Lung (tissue), 11 donors: ENCODE measurements at regions not wholly inside any gene's neighbourhood (a gene's known extent, or its start where the extent isn't known, plus 50 kb on each side); places are given as distances from the start of the nearest gene placed in this dataset.

ENCODE experiments used
- ATAC-seq: fragments of 200-7000 bp; cut with Tn5 transposase; one replicate; pipeline ENCODE4 v1.9.1; 2020; ENCODE audit warnings: moderate number of reproducible peaks; ENCODE audit not compliant: insufficient read depth, low FRiP score
- DNase-seq, 3 donors: peaks; one replicate each; pipeline ENCODE4 v3.0.0-alpha.2; 2013 to 2017
- H3K27ac ChIP-seq, 2 donors: one replicate each; pipeline ENCODE4 v1.5.1; 2013; ENCODE audit warnings: mild to moderate bottlenecking in 2 of 2, moderate library complexity in 2 of 2, control low read depth in 1 of 2, inconsistent platforms in 1 of 2, low read depth in 1 of 2, low read length in 1 of 2
- H3K27me3 ChIP-seq, 3 donors: one replicate each; pipeline ENCODE4 v1.5.1; 2013; ENCODE audit warnings: low read length in 2 of 3; ENCODE audit not compliant: control insufficient read depth in 3 of 3, insufficient read depth in 3 of 3
- H3K36me3 ChIP-seq, 4 donors: one replicate each; pipeline ENCODE4 v1.5.1; 2013; ENCODE audit warnings: low read length in 4 of 4, mild to moderate bottlenecking in 1 of 4, moderate library complexity in 1 of 4; ENCODE audit not compliant: control insufficient read depth in 4 of 4, insufficient read depth in 4 of 4
- H3K4me1 ChIP-seq, 5 donors: one replicate each; pipeline ENCODE4 v1.5.1; 2013; ENCODE audit warnings: low read length in 5 of 5, mild to moderate bottlenecking in 2 of 5, moderate library complexity in 1 of 5; ENCODE audit not compliant: control insufficient read depth in 5 of 5, insufficient read depth in 5 of 5
- H3K4me3 ChIP-seq: one replicate; pipeline ENCODE4 v1.5.1; 2013; ENCODE audit warnings: mild to moderate bottlenecking, control low read depth, moderate library complexity
- H3K9ac ChIP-seq, 2 donors: one replicate each; pipeline ENCODE4 v1.5.1; 2013; ENCODE audit warnings: low read length in 2 of 2, control low read depth in 1 of 2; ENCODE audit not compliant: insufficient read depth in 1 of 2
- H3K9me3 ChIP-seq, 4 donors: one replicate each; pipeline ENCODE4 v1.5.1; 2013; ENCODE audit warnings: low read length in 3 of 4, mild to moderate bottlenecking in 1 of 4, moderate library complexity in 1 of 4; ENCODE audit not compliant: control insufficient read depth in 4 of 4, insufficient read depth in 3 of 4
- WGBS, 2 donors: extraction: QIAGEN DNeasy Blood & Tissue Kit; methylation state at CpG; one replicate each; pipeline ENCODE4 v1.1.7; 2013; 5-methylcytosine and 5-hydroxymethylcytosine counted together
- TF ChIP-seq, protein P1 (sequence below): IDR thresholded peaks from 2 replicates; pipeline ENCODE4 v1.5.1; 2012; ENCODE audit warnings: mild to moderate bottlenecking; ENCODE audit errors: control extremely low read depth, extremely low read depth
- donor health status: control.
- donor health status: control.
- donor health status: Bipolar disorder and iron deficiency.
- donor health status: healthy.
- donor health status: DM: yes; HTN: yes; CAD: no.

DNA sequence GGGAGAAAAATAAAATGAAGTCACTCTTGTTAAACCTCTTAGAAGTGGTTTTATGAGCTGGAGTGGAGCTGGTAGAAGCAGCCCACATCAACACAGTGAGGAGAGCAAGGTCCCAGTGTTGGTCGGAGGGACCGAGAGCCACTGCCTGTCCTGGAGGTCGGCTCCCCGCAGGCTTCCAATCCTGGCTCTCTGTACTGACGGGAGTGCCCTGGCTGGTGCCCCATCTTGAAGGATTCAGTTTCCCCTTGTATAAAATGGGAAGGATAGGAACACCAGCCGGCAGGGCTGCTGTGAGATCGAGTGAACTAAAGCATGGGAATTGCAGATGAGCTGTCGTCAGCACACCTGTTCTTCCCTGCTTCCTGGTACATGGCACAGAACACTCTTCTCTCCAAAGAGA is 104.3 kb upstream of the ID2 start:
- no peak overlapping the region for H3K27ac ChIP-seq
- TF ChIP-seq, protein P1, sequence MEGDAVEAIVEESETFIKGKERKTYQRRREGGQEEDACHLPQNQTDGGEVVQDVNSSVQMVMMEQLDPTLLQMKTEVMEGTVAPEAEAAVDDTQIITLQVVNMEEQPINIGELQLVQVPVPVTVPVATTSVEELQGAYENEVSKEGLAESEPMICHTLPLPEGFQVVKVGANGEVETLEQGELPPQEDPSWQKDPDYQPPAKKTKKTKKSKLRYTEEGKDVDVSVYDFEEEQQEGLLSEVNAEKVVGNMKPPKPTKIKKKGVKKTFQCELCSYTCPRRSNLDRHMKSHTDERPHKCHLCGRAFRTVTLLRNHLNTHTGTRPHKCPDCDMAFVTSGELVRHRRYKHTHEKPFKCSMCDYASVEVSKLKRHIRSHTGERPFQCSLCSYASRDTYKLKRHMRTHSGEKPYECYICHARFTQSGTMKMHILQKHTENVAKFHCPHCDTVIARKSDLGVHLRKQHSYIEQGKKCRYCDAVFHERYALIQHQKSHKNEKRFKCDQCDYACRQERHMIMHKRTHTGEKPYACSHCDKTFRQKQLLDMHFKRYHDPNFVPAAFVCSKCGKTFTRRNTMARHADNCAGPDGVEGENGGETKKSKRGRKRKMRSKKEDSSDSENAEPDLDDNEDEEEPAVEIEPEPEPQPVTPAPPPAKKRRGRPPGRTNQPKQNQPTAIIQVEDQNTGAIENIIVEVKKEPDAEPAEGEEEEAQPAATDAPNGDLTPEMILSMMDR: no peak
- H3K27me3 ChIP-seq: no peaks in the 10 kb centered on the region
- H3K36me3 ChIP-seq: no peaks in the 10 kb centered on the region
- H3K9me3 ChIP-seq: no peaks in the 10 kb centered on the region
- DNase-seq (no peak), ATAC-seq (no peak)
- H3K4me1 ChIP-seq: peaks cover 4 to 57% (median 20%) of the 10 kb centered on the region in 5 donors
- WGBS, 2 donors: 94 to 96% methylated on average over 8 of the region's 8 CpGs
- no peak overlapping the region for H3K4me3 ChIP-seq
- no peak overlapping the region for H3K9ac ChIP-seq

DNA sequence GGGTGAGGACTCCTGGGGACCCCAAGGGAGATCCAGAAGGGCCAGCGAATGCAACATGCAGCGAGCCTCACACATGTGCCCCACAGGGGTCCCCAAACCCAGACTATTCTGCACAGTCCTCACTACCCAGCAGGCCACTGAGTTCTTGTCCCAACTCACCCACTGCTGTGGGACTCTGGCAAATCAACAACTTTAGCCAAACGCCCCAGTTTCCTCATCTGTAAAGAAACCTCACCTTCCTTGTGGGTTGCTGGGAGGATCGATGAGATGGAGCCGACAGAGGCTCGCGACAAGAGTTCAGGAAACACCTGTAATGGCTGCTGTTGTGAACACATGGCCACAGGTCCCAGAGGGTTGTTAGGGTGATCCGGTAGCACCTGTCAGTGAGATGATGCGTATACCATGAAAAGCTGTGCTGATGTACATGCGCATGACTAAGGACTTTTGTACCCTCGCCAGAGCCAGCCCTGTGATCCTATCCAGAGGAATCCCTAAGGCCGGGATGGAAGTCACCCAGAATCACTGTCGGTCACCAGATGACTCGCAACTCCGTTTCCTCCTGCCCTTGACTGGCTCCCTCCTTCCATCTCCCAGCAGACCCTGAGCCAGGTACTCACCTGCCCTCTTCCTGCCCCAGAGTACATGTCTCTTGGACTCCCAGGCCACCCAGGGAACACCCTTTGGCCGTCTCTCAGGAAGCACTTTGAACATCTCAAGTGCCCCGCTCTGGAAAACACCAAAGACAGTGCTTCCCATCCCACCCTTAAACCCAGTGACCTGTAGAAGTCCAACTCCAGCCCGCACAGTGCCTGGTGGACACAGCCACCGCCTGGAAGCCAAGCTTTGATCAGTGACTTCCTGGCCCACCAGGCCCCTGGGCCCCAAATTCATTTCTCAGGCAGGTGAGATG is 103.3 kb upstream of the ID2 start:
- no peak overlapping the region for H3K27ac ChIP-seq
- H3K9ac ChIP-seq: no peak overlapping the region
- no peaks in the 10 kb centered on the region for H3K27me3 ChIP-seq
- no peaks in the 10 kb centered on the region for H3K9me3 ChIP-seq
- ATAC-seq (no peak), DNase-seq (no peak)
- H3K36me3 ChIP-seq: no peaks in the 10 kb centered on the region
- WGBS, 2 donors: 79 to 90% methylated on average over 19 of the region's 19 CpGs
- TF ChIP-seq, protein P1: no peak
- H3K4me3 ChIP-seq: no peak overlapping the region
- peaks cover 4 to 58% (median 17%) of the 10 kb centered on the region in 5 donors for H3K4me1 ChIP-seq

DNA sequence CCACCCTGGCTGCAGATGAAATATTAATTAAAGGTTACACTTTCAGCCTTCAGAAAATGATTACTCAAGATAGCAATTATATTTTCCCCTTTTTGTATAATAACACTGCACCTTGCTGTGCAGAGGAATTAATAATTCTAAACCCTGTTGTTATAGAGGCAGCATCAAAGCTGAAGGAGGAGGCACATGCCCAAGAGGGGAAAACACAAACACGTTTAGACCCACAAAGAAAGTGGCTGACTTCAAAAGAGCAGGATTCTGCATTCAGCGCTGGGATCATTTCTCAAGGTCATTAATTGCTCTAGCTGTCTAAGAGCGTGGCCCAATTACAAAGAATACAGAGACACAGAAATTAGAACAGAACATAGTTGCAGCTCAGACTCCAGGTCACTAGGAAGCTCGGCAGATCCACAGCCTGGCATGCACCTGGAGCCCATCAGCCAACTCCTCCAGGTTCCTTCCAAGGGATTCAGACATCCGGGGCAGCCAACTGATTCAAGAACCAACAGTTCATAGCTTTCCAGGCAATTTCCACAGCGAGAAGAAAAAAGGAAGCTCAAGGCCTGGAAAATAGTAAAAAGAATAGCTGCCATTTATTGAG is 102.3 kb upstream of the ID2 start:
- DNase-seq (no peak), ATAC-seq (no peak)
- Histone ChIP-seq H3K27ac (no peak overlapping the region), H3K9ac (no peak overlapping the region), H3K9me3 (peaks cover 0 to 1% (median 0%) of the 10 kb centered on the region in 4 donors), H3K4me3 (no peak overlapping the region), H3K27me3 (no peaks in the 10 kb centered on the region), H3K36me3 (no peaks in the 10 kb centered on the region), H3K4me1 (peaks cover 4 to 54% (median 17%) of the 10 kb centered on the region in 5 donors)
- TF ChIP-seq, protein P1: no peak
- 90% methylated on average over 6 of the region's 6 CpGs for WGBS, 2 donors
